Superior temporal gyrus (tissue), 1 donor: ENCODE measurements at regions not wholly inside any gene's neighbourhood (a gene's known extent, or its start where the extent isn't known, plus 50 kb on each side); places are given as distances from the start of the nearest gene placed in this dataset.

Experiments used
- DNase-seq: peaks from one replicate; pipeline ENCODE4 v3.0.0-alpha.2; 2016; ENCODE audit errors: extremely low spot score

- no peak for DNase-seq
These were observed 295.9 kb upstream of the PHF14 start for GRCh38 chr7:10677668-10678232.

- no peak for DNase-seq
These were observed 289.1 kb upstream of the PHF14 start for GRCh38 chr7:10684606-10685005.

GRCh38 chr7:10685040-10685439 lies 288.6 kb upstream of the PHF14 start:
- DNase-seq = no peak

DNA sequence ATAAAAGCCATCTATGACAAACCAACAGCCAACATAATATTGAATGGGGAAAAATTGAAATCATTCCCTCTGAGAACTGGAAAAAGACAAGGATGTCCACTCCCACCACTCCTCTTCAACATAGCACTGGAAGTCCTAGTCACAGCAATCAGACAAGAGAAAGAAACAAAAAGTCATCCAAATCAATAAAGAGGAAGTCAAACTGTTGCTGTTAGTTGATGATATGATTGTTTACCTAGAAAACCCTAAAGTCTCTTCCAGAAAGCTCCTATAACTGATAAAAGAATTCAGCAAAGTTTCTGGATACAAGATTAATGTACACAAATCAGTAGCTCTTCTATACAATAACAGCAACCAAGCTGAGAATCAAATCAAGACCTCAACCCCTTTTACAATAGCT lies 285.1 kb upstream of the PHF14 start:
- no peak for DNase-seq

DNA sequence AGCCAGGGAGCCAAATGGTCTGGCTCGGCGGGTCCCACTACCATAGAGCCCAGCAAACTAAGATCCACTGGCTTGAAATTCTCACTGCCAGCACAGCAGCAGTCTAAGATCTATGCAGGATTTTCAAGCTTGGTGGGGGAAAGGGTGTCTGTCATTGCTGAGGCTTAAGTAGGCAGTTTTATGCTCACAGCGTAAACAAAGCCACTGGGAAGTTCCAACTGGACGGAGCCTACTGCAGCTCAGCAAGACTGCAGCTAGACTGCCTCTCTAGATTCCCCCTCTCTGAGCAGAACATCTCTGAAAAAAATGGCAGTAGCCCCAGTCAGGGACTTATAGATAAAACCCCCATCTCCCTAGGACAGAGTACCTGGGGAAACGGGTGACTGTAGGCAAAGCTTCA lies 277.6 kb upstream of the PHF14 start:
- no peak for DNase-seq

GRCh38 chr7:10703059-10703458 lies 270.6 kb upstream of the PHF14 start:
- no peak for DNase-seq

DNA sequence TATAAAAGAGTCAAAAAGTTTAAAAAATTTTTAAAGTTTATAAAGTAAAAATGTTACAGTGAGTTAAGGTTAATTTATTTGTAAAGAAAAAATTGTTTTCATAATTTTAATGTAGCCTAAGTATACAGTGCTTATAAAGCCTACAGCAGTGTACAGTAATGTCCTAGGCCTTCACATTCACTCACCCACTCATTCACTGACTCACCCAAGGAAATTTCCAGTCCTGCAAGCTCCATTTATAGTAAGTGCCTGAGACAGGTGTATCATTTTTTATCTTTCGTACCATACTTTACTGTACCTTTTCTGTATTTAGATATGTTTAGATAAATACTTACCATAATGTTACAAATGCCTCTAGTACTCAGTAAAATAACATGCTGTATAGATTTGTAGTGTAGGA lies 269.7 kb upstream of the PHF14 start:
- DNase-seq = no peak

DNA sequence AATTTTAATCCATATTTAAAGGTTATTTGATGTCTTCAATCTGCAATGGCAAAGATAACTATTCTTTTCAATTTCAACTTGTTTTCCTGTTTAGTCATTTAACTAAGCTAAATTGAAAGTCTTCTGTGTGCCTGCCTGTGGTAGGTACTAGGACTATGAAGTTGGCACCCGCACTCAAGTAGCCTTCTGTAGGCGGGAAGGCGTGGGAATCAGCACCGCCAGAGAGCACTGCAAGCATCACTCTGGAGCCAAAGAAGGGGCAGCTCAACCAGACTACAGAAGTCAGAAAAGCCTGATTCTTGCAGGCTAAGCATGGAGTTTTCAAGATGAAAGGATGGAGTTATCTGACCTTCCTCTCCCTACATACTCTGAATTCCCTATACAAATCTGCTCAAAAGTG lies 269.0 kb upstream of the PHF14 start:
- DNase-seq = no peak

DNA sequence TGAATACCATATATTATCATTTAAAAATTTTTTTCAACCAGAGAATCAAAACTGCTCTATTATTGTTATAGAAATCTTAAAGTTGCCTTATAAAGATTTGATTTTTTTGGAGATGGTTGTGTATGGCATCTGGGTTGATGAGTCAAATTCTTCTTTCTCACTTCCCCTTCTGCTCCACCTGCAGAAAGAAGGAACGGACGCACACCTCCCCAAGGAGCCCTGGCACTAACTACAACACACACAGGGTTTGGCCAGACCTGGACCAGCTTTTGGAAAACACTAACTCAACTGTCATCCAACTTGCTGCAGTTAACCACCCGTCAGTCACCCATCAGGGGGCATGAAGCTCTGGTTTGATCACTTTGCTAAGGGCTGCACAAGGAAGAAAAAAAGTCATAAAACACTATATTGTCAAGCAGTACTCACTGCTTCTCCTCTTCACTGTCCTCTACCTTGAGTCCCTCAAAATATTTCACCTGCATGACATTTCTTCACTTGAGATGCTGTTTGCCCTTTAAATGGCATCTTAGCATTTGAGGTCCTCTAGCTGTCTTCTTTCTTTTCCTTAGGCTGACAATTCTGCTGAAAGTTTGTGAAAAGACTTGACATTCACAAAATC lies 266.7 kb upstream of the PHF14 start:
- DNase-seq = no peak

DNA sequence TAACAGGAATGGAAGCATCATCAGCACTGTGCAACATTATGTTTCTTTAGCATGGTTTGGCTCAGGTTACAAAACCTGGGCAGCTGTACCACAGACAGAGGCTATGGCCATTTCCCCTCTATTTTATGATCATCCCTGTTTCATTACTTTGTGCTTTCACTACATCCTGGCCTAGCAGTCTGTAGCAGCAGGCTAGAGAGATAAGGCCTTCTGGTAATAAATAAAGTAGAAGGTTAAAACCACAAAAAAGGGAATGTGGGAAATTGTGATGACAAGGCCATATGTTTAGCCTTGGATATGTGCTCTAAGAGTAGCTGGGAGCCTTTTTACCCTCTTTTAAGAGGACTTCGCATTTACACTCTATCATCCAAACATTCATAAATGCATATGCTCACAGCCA lies 266.2 kb upstream of the PHF14 start:
- DNase-seq = no peak

DNA sequence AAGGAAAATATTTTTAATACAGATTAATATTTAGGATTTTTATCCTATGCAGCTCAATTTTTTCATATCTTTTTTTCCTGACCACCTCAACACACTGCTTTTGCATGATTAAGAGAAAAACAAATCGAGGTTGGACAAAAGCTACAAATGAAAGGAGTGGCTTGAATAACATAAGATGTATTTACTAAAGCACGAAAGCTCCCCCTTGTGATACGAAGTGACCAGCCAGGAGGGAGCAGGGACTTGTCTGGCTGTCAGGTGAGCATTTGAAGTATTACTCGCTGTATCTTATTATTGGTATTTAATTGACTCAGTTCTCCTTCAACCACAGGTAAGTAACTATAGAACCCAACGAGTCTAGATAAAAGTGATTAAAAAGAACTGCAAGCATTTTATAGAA lies 265.2 kb upstream of the PHF14 start:
- no peak for DNase-seq

GRCh38 chr7:10718768-10719167 lies 254.9 kb upstream of the PHF14 start:
- no peak for DNase-seq

- DNase-seq = no peak
These were observed 253.6 kb upstream of the PHF14 start for GRCh38 chr7:10720042-10720441.

- DNase-seq = no peak
These were observed 252.4 kb upstream of the PHF14 start for GRCh38 chr7:10721289-10721688.

- no peak for DNase-seq
These were observed 249.8 kb upstream of the PHF14 start for GRCh38 chr7:10723832-10724231.

DNA sequence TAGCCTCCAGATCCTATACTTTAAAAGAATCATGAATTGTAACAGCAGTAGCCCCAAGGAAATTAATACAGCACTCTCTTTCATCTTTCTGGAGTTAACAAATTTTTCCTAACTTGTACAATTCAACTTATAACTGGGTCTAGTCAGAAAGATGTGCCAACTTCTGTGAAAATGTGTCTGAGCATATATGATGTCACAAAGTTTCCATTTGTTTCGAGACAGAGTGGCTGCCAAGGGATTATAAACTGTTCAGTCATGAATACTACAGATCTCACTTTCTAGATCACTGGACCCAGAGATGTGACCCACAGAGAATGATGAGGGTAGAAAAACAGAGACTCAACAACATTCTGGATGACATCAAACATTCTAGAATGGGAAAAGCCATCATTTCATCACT lies 249.2 kb upstream of the PHF14 start:
- no peak for DNase-seq

- no peak for DNase-seq
These were observed 246.0 kb upstream of the PHF14 start for GRCh38 chr7:10727636-10728035.

- DNase-seq = no peak
These were observed 242.4 kb upstream of the PHF14 start for GRCh38 chr7:10731253-10731773.

- no peak for DNase-seq
These were observed 239.9 kb upstream of the PHF14 start for GRCh38 chr7:10733747-10734146.

GRCh38 chr7:10734595-10734994 lies 239.1 kb upstream of the PHF14 start:
- DNase-seq = no peak

DNA sequence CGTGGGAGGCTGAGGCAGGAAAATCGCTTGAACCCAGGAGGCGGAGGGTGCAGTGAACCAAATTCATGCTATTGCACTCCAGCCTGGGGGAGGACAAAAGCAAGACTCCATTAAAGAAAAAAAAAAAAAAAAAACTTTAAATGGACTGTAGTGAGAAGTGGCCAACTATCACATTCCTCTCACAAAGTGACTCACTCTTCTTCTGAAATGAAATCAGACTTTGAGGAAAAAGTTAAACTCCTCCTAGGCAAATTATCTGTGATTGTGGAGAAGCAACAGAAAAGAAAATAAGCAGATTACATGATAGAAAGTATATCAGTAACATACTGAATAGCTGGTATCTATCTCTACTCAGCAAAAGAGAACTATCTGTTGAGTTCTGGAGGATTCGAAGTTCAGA lies 234.3 kb upstream of the PHF14 start:
- DNase-seq = no peak

DNA sequence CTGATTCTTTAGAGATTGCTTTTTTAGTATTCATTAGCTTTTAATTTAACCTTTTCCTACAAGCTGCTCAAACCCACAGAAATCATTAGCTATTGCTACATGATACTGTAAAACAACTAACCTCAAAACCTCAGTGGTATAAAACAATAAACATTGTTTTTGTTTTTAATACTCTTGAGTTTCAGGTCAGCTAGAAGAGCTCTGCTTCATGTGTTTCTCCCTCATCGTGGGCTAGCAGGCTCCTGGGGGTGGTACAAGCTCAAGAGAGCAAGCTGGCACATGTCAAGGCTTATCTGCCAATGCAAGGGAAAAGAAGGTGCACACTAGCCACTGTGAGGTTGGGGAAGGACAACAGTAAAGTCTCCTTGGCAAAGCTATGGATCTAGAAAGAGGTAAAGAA lies 232.9 kb upstream of the PHF14 start:
- DNase-seq = no peak

DNA sequence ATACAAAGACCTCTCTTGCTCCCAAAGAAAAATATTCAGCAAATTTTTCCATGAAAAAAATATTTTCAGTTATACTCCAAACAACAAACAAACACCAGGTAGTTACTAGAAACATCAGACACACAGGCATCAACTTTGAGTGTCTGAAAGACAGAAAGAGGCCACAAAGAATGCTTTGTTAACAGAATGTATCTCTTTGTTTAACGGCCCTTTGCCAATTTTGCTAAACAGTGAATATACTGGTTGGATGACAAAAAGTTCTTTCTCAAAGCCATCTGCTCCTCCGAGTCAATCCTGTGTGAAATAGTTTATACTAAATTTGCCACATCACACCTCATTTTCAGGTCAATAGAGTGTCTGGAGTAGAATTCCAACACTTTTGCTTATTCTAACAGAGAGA lies 216.7 kb upstream of the PHF14 start:
- peak; percentile 82 for DNase-seq

DNA sequence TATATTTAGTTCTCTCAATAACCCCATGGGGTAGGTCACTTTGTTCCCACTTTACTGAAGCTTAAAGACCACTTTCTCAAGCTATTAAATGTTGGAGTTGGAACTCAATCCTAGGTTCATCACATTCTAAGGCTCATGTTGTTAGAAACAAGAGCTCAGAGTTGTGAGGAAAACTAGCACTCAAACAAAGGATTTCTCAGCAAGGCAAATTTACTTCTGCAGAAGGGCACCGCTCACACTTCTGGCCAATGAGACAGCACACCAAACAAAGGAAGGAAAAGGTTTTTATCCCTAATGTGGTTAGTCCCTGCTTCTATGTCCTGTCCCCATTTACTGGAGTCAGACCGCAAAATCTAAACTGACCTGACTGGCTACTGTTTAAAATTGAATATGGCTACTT lies 214.6 kb upstream of the PHF14 start:
- no peak for DNase-seq
